ENCODE measurements at regions not wholly inside any gene's neighbourhood (a gene's known extent, or its start where the extent isn't known, plus 50 kb on each side); places are given as distances from the start of the nearest gene placed in this dataset.

GRCh38 chr5:15447209-15447608 lies 52.8 kb upstream of the FBXL7 start:
- in situ Hi-C loops (cut with HindIII; ENCODE audit: low pct_unique_long_range_greater_than_20kb, low sequenced_read_pairs) = no loop called here
- no peak for DNase-seq (ENCODE audit: low read depth in 1 of 2, low spot score in 1 of 2)
- TF ChIP-seq JUND (IDR thresholded peaks at IDR 0.05; ENCODE audit: low read depth) = no peak

GRCh38 chr5:15446552-15446951 lies 53.4 kb upstream of the FBXL7 start:
- TF ChIP-seq JUND (IDR thresholded peaks at IDR 0.05; ENCODE audit: low read depth) = no peak
- DNase-seq (ENCODE audit: low read depth in 1 of 2, low spot score in 1 of 2) = no peak

GRCh38 chr5:15442193-15442570 lies 57.8 kb upstream of the FBXL7 start:
- no peak for DNase-seq (ENCODE audit: low read depth in 1 of 2, low spot score in 1 of 2)
- no peak for TF ChIP-seq JUND (IDR thresholded peaks at IDR 0.05; ENCODE audit: low read depth)
- in situ Hi-C loops (cut with HindIII; ENCODE audit: low pct_unique_long_range_greater_than_20kb, low sequenced_read_pairs) = no loop called here

More at GRCh38 chr5:15446552-15446951, 53.4 kb upstream of the FBXL7 start:
- in situ Hi-C loops (cut with HindIII; ENCODE audit: low pct_unique_long_range_greater_than_20kb, low sequenced_read_pairs) = no loop called here

GRCh38 chr5:15441433-15442192 lies 58.4 kb upstream of the FBXL7 start:
- DNase-seq (ENCODE audit: low read depth in 1 of 2, low spot score in 1 of 2) = no peak
- in situ Hi-C loops (cut with HindIII; ENCODE audit: low pct_unique_long_range_greater_than_20kb, low sequenced_read_pairs) = no loop called here
- no peak for TF ChIP-seq JUND (IDR thresholded peaks at IDR 0.05; ENCODE audit: low read depth)

GRCh38 chr5:15440434-15440833 lies 59.5 kb upstream of the FBXL7 start:
- TF ChIP-seq JUND (IDR thresholded peaks at IDR 0.05; ENCODE audit: low read depth) = no peak
- no peak for DNase-seq (ENCODE audit: low read depth in 1 of 2, low spot score in 1 of 2)
- in situ Hi-C loops (cut with HindIII; ENCODE audit: low pct_unique_long_range_greater_than_20kb, low sequenced_read_pairs) = no loop called here

GRCh38 chr5:15439801-15440200 lies 60.2 kb upstream of the FBXL7 start:
- in situ Hi-C loops (cut with HindIII; ENCODE audit: low pct_unique_long_range_greater_than_20kb, low sequenced_read_pairs) = no loop called here
- no peak for TF ChIP-seq JUND (IDR thresholded peaks at IDR 0.05; ENCODE audit: low read depth)
- DNase-seq (ENCODE audit: low read depth in 1 of 2, low spot score in 1 of 2) = no peak

- no peak for TF ChIP-seq JUND (IDR thresholded peaks at IDR 0.05; ENCODE audit: low read depth)
- DNase-seq (ENCODE audit: low read depth in 1 of 2, low spot score in 1 of 2) = no peak
- in situ Hi-C loops (cut with HindIII; ENCODE audit: low pct_unique_long_range_greater_than_20kb, low sequenced_read_pairs) = no loop called here
Measured at GRCh38 chr5:15433709-15434108, 66.3 kb upstream of the FBXL7 start.

- no peak for TF ChIP-seq JUND (IDR thresholded peaks at IDR 0.05; ENCODE audit: low read depth)
- DNase-seq (ENCODE audit: low read depth in 1 of 2, low spot score in 1 of 2) = no peak
- in situ Hi-C loops (cut with HindIII; ENCODE audit: low pct_unique_long_range_greater_than_20kb, low sequenced_read_pairs) = no loop called here
Measured at GRCh38 chr5:15431923-15432322, 68.1 kb upstream of the FBXL7 start.

GRCh38 chr5:15425766-15426165 lies 74.2 kb upstream of the FBXL7 start:
- in situ Hi-C loops (cut with HindIII; ENCODE audit: low pct_unique_long_range_greater_than_20kb, low sequenced_read_pairs) = no loop called here
- no peak for TF ChIP-seq JUND (IDR thresholded peaks at IDR 0.05; ENCODE audit: low read depth)
- no peak for DNase-seq (ENCODE audit: low read depth in 1 of 2, low spot score in 1 of 2)

GRCh38 chr5:15424769-15425168 lies 75.2 kb upstream of the FBXL7 start:
- no peak for TF ChIP-seq JUND (IDR thresholded peaks at IDR 0.05; ENCODE audit: low read depth)

GRCh38 chr5:15421921-15422412 lies 78.0 kb upstream of the FBXL7 start:
- no peak for TF ChIP-seq JUND (IDR thresholded peaks at IDR 0.05; ENCODE audit: low read depth)
- DNase-seq (ENCODE audit: low read depth in 1 of 2, low spot score in 1 of 2) = no peak
- in situ Hi-C loops (cut with HindIII; ENCODE audit: low pct_unique_long_range_greater_than_20kb, low sequenced_read_pairs) = no loop called here

More at GRCh38 chr5:15424769-15425168, 75.2 kb upstream of the FBXL7 start:
- in situ Hi-C loops (cut with HindIII; ENCODE audit: low pct_unique_long_range_greater_than_20kb, low sequenced_read_pairs) = no loop called here
- DNase-seq (ENCODE audit: low read depth in 1 of 2, low spot score in 1 of 2) = no peak

GRCh38 chr5:15421381-15421780 lies 78.6 kb upstream of the FBXL7 start:
- no peak for DNase-seq (ENCODE audit: low read depth in 1 of 2, low spot score in 1 of 2)
- in situ Hi-C loops (cut with HindIII; ENCODE audit: low pct_unique_long_range_greater_than_20kb, low sequenced_read_pairs) = no loop called here
- TF ChIP-seq JUND (IDR thresholded peaks at IDR 0.05; ENCODE audit: low read depth) = no peak

GRCh38 chr5:15420201-15420600 lies 79.8 kb upstream of the FBXL7 start:
- no peak for DNase-seq (ENCODE audit: low read depth in 1 of 2, low spot score in 1 of 2)
- no peak for TF ChIP-seq JUND (IDR thresholded peaks at IDR 0.05; ENCODE audit: low read depth)
- in situ Hi-C loops (cut with HindIII; ENCODE audit: low pct_unique_long_range_greater_than_20kb, low sequenced_read_pairs) = no loop called here

- in situ Hi-C loops (cut with HindIII; ENCODE audit: low pct_unique_long_range_greater_than_20kb, low sequenced_read_pairs) = no loop called here
- TF ChIP-seq JUND (IDR thresholded peaks at IDR 0.05; ENCODE audit: low read depth) = no peak
Measured at GRCh38 chr5:15417156-15417555, 82.8 kb upstream of the FBXL7 start.

More at GRCh38 chr5:15417156-15417555, 82.8 kb upstream of the FBXL7 start:
- DNase-seq (ENCODE audit: low read depth in 1 of 2, low spot score in 1 of 2) = no peak
